ENCODE measurements at regions not wholly inside any gene's neighbourhood (a gene's known extent, or its start where the extent isn't known, plus 50 kb on each side); places are given as distances from the start of the nearest gene placed in this dataset.

GRCh38 chr10:62453274-62453673 lies 79.1 kb downstream of the ZNF365 start:
- DNase-seq = no peak

GRCh38 chr10:62454687-62455397 lies 80.7 kb downstream of the ZNF365 start:
- no peak for DNase-seq

GRCh38 chr10:62456611-62457101 lies 82.5 kb downstream of the ZNF365 start:
- peak in 1 of 5 experiments; percentile 75 for DNase-seq

- DNase-seq = peak in 1 of 5 experiments; percentile 12
Observed at GRCh38 chr10:62457196-62457595, 83.0 kb downstream of the ZNF365 start.

- DNase-seq = no peak
Observed at GRCh38 chr10:62457598-62457997, 83.4 kb downstream of the ZNF365 start.

GRCh38 chr10:62459072-62459471 lies 84.9 kb downstream of the ZNF365 start:
- no peak for DNase-seq

GRCh38 chr10:62459500-62459899 lies 85.3 kb downstream of the ZNF365 start:
- no peak for DNase-seq

GRCh38 chr10:62460393-62460792 lies 86.2 kb downstream of the ZNF365 start:
- DNase-seq = no peak

GRCh38 chr10:62461120-62461519 lies 87.0 kb downstream of the ZNF365 start:
- DNase-seq = no peak

GRCh38 chr10:62462461-62462860 lies 88.3 kb downstream of the ZNF365 start:
- DNase-seq = no peak

- DNase-seq = peak in 1 of 5 experiments; percentile 53
Observed at GRCh38 chr10:62463364-62463763, 89.2 kb downstream of the ZNF365 start.

- no peak for DNase-seq
Observed at GRCh38 chr10:62464308-62464707, 90.1 kb downstream of the ZNF365 start.

- no peak for DNase-seq
Observed at GRCh38 chr10:62466590-62466989, 92.4 kb downstream of the ZNF365 start.

- DNase-seq = no peak
Observed at GRCh38 chr10:62467527-62467926, 93.4 kb downstream of the ZNF365 start.

GRCh38 chr10:62471711-62472110 lies 97.5 kb downstream of the ZNF365 start:
- DNase-seq = no peak

GRCh38 chr10:62473241-62473640 lies 99.1 kb downstream of the ZNF365 start:
- DNase-seq = no peak

- DNase-seq = no peak
Observed at GRCh38 chr10:62475551-62475950, 101.4 kb downstream of the ZNF365 start.

GRCh38 chr10:62479523-62479922 lies 105.4 kb downstream of the ZNF365 start:
- no peak for DNase-seq

GRCh38 chr10:62480196-62480595 lies 106.0 kb downstream of the ZNF365 start:
- no peak for DNase-seq

GRCh38 chr10:62482581-62482980 lies 108.4 kb downstream of the ZNF365 start:
- no peak for DNase-seq

- DNase-seq = no peak
Observed at GRCh38 chr10:62491597-62491996, 117.4 kb downstream of the ZNF365 start.

- DNase-seq = peak in 2 of 5 experiments; percentile 2 to 40
Observed at GRCh38 chr10:62492012-62492869, 118.1 kb downstream of the ZNF365 start.

- no peak for DNase-seq
Observed at GRCh38 chr10:62492870-62493180, 118.7 kb downstream of the ZNF365 start.

- no peak for DNase-seq
Observed at GRCh38 chr10:62496925-62497324, 122.8 kb downstream of the ZNF365 start.
